ENCODE measurements at regions not wholly inside any gene's neighbourhood (a gene's known extent, or its start where the extent isn't known, plus 50 kb on each side); places are given as distances from the start of the nearest gene placed in this dataset.
"Not testable (repeated sequence)": the region's sequence is repeated elsewhere in the genome, so short reads cannot be mapped to it uniquely, and the experiment has no call there.

GRCh38 chr12:11446372-11446771 lies 51.0 kb upstream of the PRB2 start:
- ATAC-seq, result no peak
- H3K27ac Mint-ChIP-seq, result no peak overlapping the region
- no peak for DNase-seq (ENCODE audit: low spot score in 2 of 2)
- H3K9me3 Mint-ChIP-seq, result no peaks in the 10 kb centered on the region
- H3K36me3 Mint-ChIP-seq, result no peaks in the 10 kb centered on the region

GRCh38 chr12:11457996-11458645 lies 62.8 kb upstream of the PRB2 start:
- H3K9me3 Mint-ChIP-seq, result peaks cover 0 to 5% of the 10 kb centered on the region in 2 donors
- no peak for ATAC-seq
- peaks cover 0 to 10% of the 10 kb centered on the region in 2 donors for H3K36me3 Mint-ChIP-seq
- H3K27ac Mint-ChIP-seq, result peak overlapping the region in 1 of 2 donors; percentile 54
- no peak for DNase-seq (ENCODE audit: low spot score in 2 of 2)

GRCh38 chr12:11460343-11461023 lies 65.1 kb upstream of the PRB2 start:
- ATAC-seq, result no peak
- peaks cover 0 to 10% of the 10 kb centered on the region in 2 donors for H3K36me3 Mint-ChIP-seq

GRCh38 chr12:11461433-11461832 lies 66.1 kb upstream of the PRB2 start:
- no peak for ATAC-seq
- Mint-ChIP-seq H3K36me3 (peaks cover 0 to 6% of the 10 kb centered on the region in 2 donors), H3K27ac (no peak overlapping the region)

More at GRCh38 chr12:11460343-11461023, 65.1 kb upstream of the PRB2 start:
- DNase-seq (ENCODE audit: low spot score in 2 of 2), result no peak
- no peak overlapping the region for H3K27ac Mint-ChIP-seq
- H3K9me3 Mint-ChIP-seq, result peaks cover 0 to 5% of the 10 kb centered on the region in 2 donors

GRCh38 chr12:11477110-11477509 lies 81.7 kb upstream of the PRB2 start:
- H3K36me3 Mint-ChIP-seq, result no peaks in the 10 kb centered on the region
- no peak overlapping the region for H3K27ac Mint-ChIP-seq
- ATAC-seq (no peak), DNase-seq (ENCODE audit: low spot score in 2 of 2) (no peak)
- H3K9me3 Mint-ChIP-seq, result no peaks in the 10 kb centered on the region

More at GRCh38 chr12:11461433-11461832, 66.1 kb upstream of the PRB2 start:
- H3K9me3 Mint-ChIP-seq, result peaks cover 0 to 5% of the 10 kb centered on the region in 2 donors
- DNase-seq (ENCODE audit: low spot score in 2 of 2), result no peak

GRCh38 chr12:11482955-11483354 lies 87.6 kb upstream of the PRB2 start:
- DNase-seq (ENCODE audit: low spot score in 2 of 2), result no peak
- no peaks in the 10 kb centered on the region for H3K36me3 Mint-ChIP-seq
- no peaks in the 10 kb centered on the region for H3K9me3 Mint-ChIP-seq
- H3K27ac Mint-ChIP-seq, result no peak overlapping the region
- ATAC-seq, result no peak

- no peak overlapping the region for H3K27ac Mint-ChIP-seq
Measured at GRCh38 chr12:11486623-11487444, 91.5 kb upstream of the PRB2 start.

GRCh38 chr12:11496157-11496851 lies 100.9 kb upstream of the PRB2 start:
- ATAC-seq (no peak), DNase-seq (ENCODE audit: low spot score in 2 of 2) (no peak)
- peaks cover 6 to 8% of the 10 kb centered on the region in 2 donors for H3K36me3 Mint-ChIP-seq
- H3K9me3 Mint-ChIP-seq, result peaks cover 8 to 12% of the 10 kb centered on the region in 2 donors
- H3K27ac Mint-ChIP-seq, result no peak overlapping the region

More at GRCh38 chr12:11486623-11487444, 91.5 kb upstream of the PRB2 start:
- peak; percentile 65 to 76 for DNase-seq (ENCODE audit: low spot score in 2 of 2)
- Mint-ChIP-seq H3K9me3 (no peaks in the 10 kb centered on the region), H3K36me3 (no peaks in the 10 kb centered on the region)
- ATAC-seq, result peak; percentile 86 to 90

DNA sequence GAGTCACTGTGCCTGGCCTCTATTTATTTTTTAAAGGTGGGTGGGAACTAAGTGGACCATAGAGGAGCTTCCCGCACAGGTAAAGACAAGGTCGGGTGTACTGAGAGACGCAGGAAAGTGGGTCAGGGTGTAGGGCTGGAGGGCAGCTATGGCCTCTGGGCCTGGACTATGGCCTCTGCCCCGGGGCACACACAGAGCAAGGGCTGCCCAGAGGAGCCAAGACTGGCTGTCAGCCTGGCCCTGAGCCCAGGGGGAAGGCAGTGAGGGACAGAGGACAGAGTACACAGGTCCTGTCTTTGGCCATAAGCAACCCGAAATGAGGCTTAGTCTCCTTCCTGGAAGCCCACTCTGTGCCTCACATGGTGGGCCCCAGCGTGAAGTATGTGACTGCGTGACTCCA lies 102.1 kb upstream of the PRB2 start:
- DNase-seq (ENCODE audit: low spot score in 2 of 2), result no peak
- Mint-ChIP-seq H3K9me3 (peaks cover 11 to 14% of the 10 kb centered on the region in 2 donors), H3K27ac (no peak overlapping the region), H3K36me3 (peaks cover 6 to 12% of the 10 kb centered on the region in 2 donors)
- no peak for ATAC-seq

DNA sequence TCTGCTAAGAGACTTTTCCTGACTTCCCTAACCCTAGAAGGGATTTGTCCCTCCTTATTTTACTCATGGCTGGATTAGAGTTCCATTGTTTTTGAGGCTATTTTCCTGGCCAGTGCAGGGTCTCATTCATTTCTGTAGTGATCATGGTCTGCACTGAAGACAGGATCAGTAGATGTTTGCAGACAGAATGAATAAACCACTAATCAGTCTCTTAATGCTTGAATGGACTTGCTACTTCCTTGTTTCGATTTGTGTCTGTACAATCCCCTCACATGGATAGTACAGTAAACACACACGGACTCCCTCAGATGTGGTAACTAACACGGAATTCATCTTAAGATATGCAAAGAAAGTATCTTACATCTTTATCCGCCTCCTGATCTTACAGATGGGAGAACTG lies 102.6 kb upstream of the PRB2 start:
- Mint-ChIP-seq H3K9me3 (peaks cover 11 to 14% of the 10 kb centered on the region in 2 donors), H3K36me3 (peaks cover 6 to 12% of the 10 kb centered on the region in 2 donors), H3K27ac (no peak overlapping the region)
- DNase-seq (ENCODE audit: low spot score in 2 of 2) (no peak), ATAC-seq (no peak)

- ATAC-seq, result peak in 1 of 2 donors; percentile 59
- not testable (repeated sequence) for DNase-seq (ENCODE audit: low spot score in 2 of 2); H3K27ac Mint-ChIP-seq
- Mint-ChIP-seq H3K36me3 (peaks cover 6 to 12% of the 10 kb centered on the region in 2 donors), H3K9me3 (peaks cover 11 to 14% of the 10 kb centered on the region in 2 donors)
Measured at GRCh38 chr12:11498574-11498973, 103.2 kb upstream of the PRB2 start.

DNA sequence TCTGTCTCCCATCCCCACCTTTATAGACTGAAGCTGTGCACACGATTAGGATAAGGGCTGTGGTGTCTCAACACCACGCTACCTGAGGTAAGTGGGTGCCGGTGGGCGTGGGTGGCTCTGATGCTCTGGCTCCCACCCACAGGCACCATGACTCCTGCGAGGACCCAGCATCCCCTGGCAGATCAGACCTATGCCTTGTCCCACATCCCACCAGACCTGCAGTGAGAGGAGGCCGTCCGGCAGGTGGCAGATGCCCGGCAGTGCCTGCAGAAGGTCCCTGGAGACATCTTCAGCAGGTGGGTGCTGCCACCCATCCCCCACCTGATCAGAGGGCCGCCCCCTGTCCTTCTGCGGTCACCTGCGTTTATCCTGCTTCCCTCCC lies 104.4 kb upstream of the PRB2 start:
- Mint-ChIP-seq H3K36me3 (peaks cover 6 to 12% of the 10 kb centered on the region in 2 donors), H3K27ac (no peak overlapping the region), H3K9me3 (peaks cover 11 to 14% of the 10 kb centered on the region in 2 donors)
- DNase-seq (ENCODE audit: low spot score in 2 of 2) (no peak), ATAC-seq (no peak)

DNA sequence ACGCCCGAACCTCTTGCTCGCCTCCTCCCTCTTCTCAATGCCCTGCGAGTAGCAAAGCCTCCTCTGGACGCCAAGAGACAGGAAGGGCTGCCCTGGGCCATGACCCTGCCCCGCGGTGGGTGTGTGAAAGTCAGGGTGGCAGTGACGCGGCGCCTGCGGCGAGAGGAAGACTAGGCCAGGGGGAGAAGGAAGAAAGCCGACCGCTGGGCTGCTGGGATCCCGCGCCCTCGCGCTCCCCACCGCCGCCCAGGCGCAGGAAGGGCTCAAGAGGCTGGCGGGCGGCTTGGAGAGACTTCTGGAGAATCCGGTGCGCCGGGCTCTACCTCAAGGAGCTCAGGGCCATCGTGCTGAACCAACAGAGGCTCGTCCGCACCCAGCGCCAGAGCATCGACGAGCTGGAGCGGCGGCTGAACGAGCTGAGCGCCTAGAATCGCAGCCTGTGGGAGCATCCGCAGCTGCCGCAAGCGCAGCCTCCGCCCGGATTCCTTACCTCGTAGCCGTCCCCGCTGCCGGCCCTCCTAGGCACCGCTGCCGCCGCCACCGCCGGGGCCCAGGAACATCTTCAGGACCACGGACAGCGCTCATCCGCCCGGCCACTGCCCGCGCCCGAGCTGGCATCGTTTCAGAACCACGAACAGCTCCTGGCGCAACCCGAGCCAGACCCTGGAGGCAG lies 105.0 kb upstream of the PRB2 start:
- Mint-ChIP-seq H3K27ac (no peak overlapping the region), H3K36me3 (peaks cover 6 to 12% of the 10 kb centered on the region in 2 donors), H3K9me3 (peaks cover 11 to 14% of the 10 kb centered on the region in 2 donors)
- peak; percentile 70 to 89 for ATAC-seq
- DNase-seq (ENCODE audit: low spot score in 2 of 2), result peak in 1 of 2 donors; percentile 91

DNA sequence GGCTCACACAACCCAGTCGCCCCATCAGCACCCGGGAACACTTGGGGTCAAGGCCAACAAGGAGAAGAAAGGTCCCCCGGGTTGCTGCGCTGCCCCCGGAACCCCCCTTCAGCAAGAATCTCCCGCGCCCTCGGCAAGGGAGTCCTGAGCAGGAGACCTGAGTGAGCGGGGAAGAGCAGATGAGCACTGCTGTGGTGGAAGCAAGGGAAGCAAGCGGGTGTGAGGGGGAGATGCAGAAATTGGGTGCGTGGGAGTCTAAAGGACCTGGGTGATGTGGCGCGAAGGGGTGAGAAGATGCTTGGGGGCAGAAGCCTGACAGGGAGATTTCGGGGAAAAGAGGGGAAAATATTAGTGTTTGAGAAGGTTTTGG lies 105.5 kb upstream of the PRB2 start:
- H3K36me3 Mint-ChIP-seq, result peaks cover 6 to 12% of the 10 kb centered on the region in 2 donors
- no peak for ATAC-seq
- peaks cover 11 to 14% of the 10 kb centered on the region in 2 donors for H3K9me3 Mint-ChIP-seq
- H3K27ac Mint-ChIP-seq, result no peak overlapping the region
- no peak for DNase-seq (ENCODE audit: low spot score in 2 of 2)

- no peak for ATAC-seq
- no peaks in the 10 kb centered on the region for H3K9me3 Mint-ChIP-seq
- DNase-seq (ENCODE audit: low spot score in 2 of 2), result no peak
- no peaks in the 10 kb centered on the region for H3K36me3 Mint-ChIP-seq
- no peak overlapping the region for H3K27ac Mint-ChIP-seq
Measured at GRCh38 chr12:11508699-11509098, 113.3 kb upstream of the PRB2 start.

- ATAC-seq (no peak), DNase-seq (ENCODE audit: low spot score in 2 of 2) (no peak)
- Mint-ChIP-seq H3K27ac (no peak overlapping the region), H3K36me3 (no peaks in the 10 kb centered on the region), H3K9me3 (no peaks in the 10 kb centered on the region)
Measured at GRCh38 chr12:11509326-11509725, 114.0 kb upstream of the PRB2 start.
